ENCODE measurements at regions not wholly inside any gene's neighbourhood (a gene's known extent, or its start where the extent isn't known, plus 50 kb on each side); places are given as distances from the start of the nearest gene placed in this dataset.

- Histone ChIP-seq H3K27me3 (ENCODE audit: insufficient read depth, low read depth, low read length) (no peaks in the 10 kb centered on the region), H3K9me3 (ENCODE audit: low read length) (no peaks in the 10 kb centered on the region), H2AFZ (ENCODE audit: low read depth, low read length) (no peak overlapping the region), H3K36me3 (ENCODE audit: insufficient read depth, low read length) (no peaks in the 10 kb centered on the region), H3K9me2 (ENCODE audit: insufficient read depth, low read length) (no peaks in the 10 kb centered on the region), H3K9ac (ENCODE audit: low read length) (no peak overlapping the region), H3K79me2 (replicated peaks; ENCODE audit: insufficient read depth, low read length) (no peaks in the 10 kb centered on the region), H3K4me3 (ENCODE audit: low read length) (no peak overlapping the region), H3F3A (ENCODE audit: insufficient read depth, low read length, poor library complexity, severe bottlenecking) (no peaks in the 10 kb centered on the region), H4K20me1 (ENCODE audit: insufficient read depth) (no peaks in the 10 kb centered on the region), H3K27ac (ENCODE audit: low read length) (no peak overlapping the region), H3K4me2 (ENCODE audit: low read length) (no peak overlapping the region)
- no peak for TF ChIP-seq CTCF (IDR thresholded peaks at IDR 0.05; ENCODE audit: poor library complexity, severe bottlenecking)
- no peak for TF ChIP-seq EZH2 (IDR thresholded peaks at IDR 0.05; ENCODE audit: borderline replicate concordance, insufficient read depth, low read length, poor library complexity, severe bottlenecking)
- no peak for TF ChIP-seq POLR2AphosphoS5 (IDR thresholded peaks at IDR 0.05)
- no peak for TF ChIP-seq RAD21 (conservative IDR thresholded peaks at IDR 0.05)
- TF ChIP-seq TAF1 (IDR thresholded peaks at IDR 0.05; ENCODE audit: low read depth): no peak
- TF ChIP-seq REST (IDR thresholded peaks at IDR 0.05; ENCODE audit: borderline replicate concordance): no peak
- no peak for TF ChIP-seq MXI1 (conservative IDR thresholded peaks at IDR 0.05; ENCODE audit: poor library complexity, severe bottlenecking)
- TF ChIP-seq EP300 (conservative IDR thresholded peaks at IDR 0.05; ENCODE audit: poor library complexity, severe bottlenecking): no peak
- TF ChIP-seq SMC3 (conservative IDR thresholded peaks at IDR 0.05; ENCODE audit: poor library complexity): no peak
Observed at GRCh38 chr18:32544088-32544487, 73.4 kb upstream of the GAREM1 start.

GRCh38 chr18:32542221-32542798 is 71.6 kb upstream of the GAREM1 start:
- Histone ChIP-seq H3K9ac (ENCODE audit: low read length) (no peak overlapping the region), H3K79me2 (replicated peaks; ENCODE audit: insufficient read depth, low read length) (no peaks in the 10 kb centered on the region), H4K20me1 (ENCODE audit: insufficient read depth) (no peaks in the 10 kb centered on the region), H3F3A (ENCODE audit: insufficient read depth, low read length, poor library complexity, severe bottlenecking) (no peaks in the 10 kb centered on the region), H3K27ac (ENCODE audit: low read length) (no peak overlapping the region), H3K4me2 (ENCODE audit: low read length) (no peak overlapping the region), H3K27me3 (ENCODE audit: insufficient read depth, low read depth, low read length) (no peaks in the 10 kb centered on the region), H2AFZ (ENCODE audit: low read depth, low read length) (no peak overlapping the region), H3K4me3 (ENCODE audit: low read length) (no peak overlapping the region), H3K36me3 (ENCODE audit: insufficient read depth, low read length) (no peaks in the 10 kb centered on the region), H3K9me3 (ENCODE audit: low read length) (no peaks in the 10 kb centered on the region), H3K9me2 (ENCODE audit: insufficient read depth, low read length) (no peaks in the 10 kb centered on the region)
- TF ChIP-seq EP300 (conservative IDR thresholded peaks at IDR 0.05; ENCODE audit: poor library complexity, severe bottlenecking) (no peak), POLR2AphosphoS5 (IDR thresholded peaks at IDR 0.05) (no peak), SMC3 (conservative IDR thresholded peaks at IDR 0.05; ENCODE audit: poor library complexity) (no peak), RAD21 (conservative IDR thresholded peaks at IDR 0.05) (no peak), TAF1 (IDR thresholded peaks at IDR 0.05; ENCODE audit: low read depth) (no peak), MXI1 (conservative IDR thresholded peaks at IDR 0.05; ENCODE audit: poor library complexity, severe bottlenecking) (no peak), REST (IDR thresholded peaks at IDR 0.05; ENCODE audit: borderline replicate concordance) (no peak), CTCF (IDR thresholded peaks at IDR 0.05; ENCODE audit: poor library complexity, severe bottlenecking) (no peak), EZH2 (IDR thresholded peaks at IDR 0.05; ENCODE audit: borderline replicate concordance, insufficient read depth, low read length, poor library complexity, severe bottlenecking) (no peak)

Data from neural cell (in vitro differentiated cells).